Pancreas (tissue), 10 donors: ENCODE measurements at regions not wholly inside any gene's neighbourhood (a gene's known extent, or its start where the extent isn't known, plus 50 kb on each side); places are given as distances from the start of the nearest gene placed in this dataset.

Experiments used
- ATAC-seq, 4 donors: fragments of 200-7000 bp; cut with Tn5 transposase; one replicate each; pipeline versions ENCODE4 v1.8.0 to v1.9.1; 2020; ENCODE audit warnings: mild to moderate bottlenecking in 4 of 4, moderate library complexity in 4 of 4
- DNase-seq, 6 donors: peaks; one replicate each; pipeline ENCODE4 v3.0.0-alpha.2; 2020
- FAIRE-seq: peaks from 2 replicates; lab custom pipeline; 2012; peaks lifted over from hg19 to GRCh38; lab: Jason Lieb, UNC
- H3K27ac ChIP-seq, 4 donors: fragments of 200-600 bp; sonication (generic); 1 replicate in 3 of 4; 2 replicates in 1 of 4; pipeline versions ENCODE4 v1.5.0 to v1.8.0; 2020
- H3K27me3 ChIP-seq, 4 donors: fragments of 200-600 bp; one replicate each; pipeline ENCODE4 v1.8.0; 2021
- H3K36me3 ChIP-seq, 3 donors: fragments of 200-600 bp; sonication (generic) in 1 of 3; one replicate each; pipeline versions ENCODE4 v1.5.0 to v1.8.0; 2020 to 2021
- H3K4me1 ChIP-seq, 3 donors: fragments of 200-600 bp; one replicate each; pipeline ENCODE4 v1.8.0; 2021
- H3K4me3 ChIP-seq, 4 donors: fragments of 200-600 bp; sonication (generic) in 2 of 4; one replicate each; pipeline versions ENCODE4 v1.5.0 to v1.8.0; 2020 to 2021
- H3K9me3 ChIP-seq, 4 donors: fragments of 200-600 bp; one replicate each; pipeline ENCODE4 v1.8.0; 2021
- WGBS, 2 donors: extraction: QIAGEN DNeasy Blood & Tissue Kit; methylation state at CpG; one replicate each; pipeline ENCODE4 v1.1.7; 2013; 5-methylcytosine and 5-hydroxymethylcytosine counted together
- intact Hi-C, 3 donors: fragments of 100-400 bp; cut with DNase I; formaldehyde crosslinking; loops; one replicate each; pipeline versions ENCODE4 v1.11.1 to v1.14.2; 2022
- TF ChIP-seq, protein P1 (sequence below), 4 donors: fragments of 200-600 bp; sonication (generic) in 3 of 4; IDR thresholded peaks; one replicate each; pipeline versions ENCODE4 v1.5.0 to v1.8.0; 2021; ENCODE audit warnings: antibody characterized with exemption in 4 of 4
- donor health status: healthy with polysubstance abuse.
- donor health status: DM: no; HTN: no; CAD: no; lungs with moderate emphysema.
- donor health status: DM: no; HTN: no; CAD: no.
- donor health status: control.
- donor health status: control.
- donor health status: Bipolar disorder and iron deficiency.
- donor health status: DM: yes; HTN: yes; CAD: no.
- donor health status: DM: no; HTN: no; CAD: no.
- donor health status: DM: no; HTN: no; CAD: no.
- donor health status: DM: yes; HTN: yes; CAD: no.

DNA sequence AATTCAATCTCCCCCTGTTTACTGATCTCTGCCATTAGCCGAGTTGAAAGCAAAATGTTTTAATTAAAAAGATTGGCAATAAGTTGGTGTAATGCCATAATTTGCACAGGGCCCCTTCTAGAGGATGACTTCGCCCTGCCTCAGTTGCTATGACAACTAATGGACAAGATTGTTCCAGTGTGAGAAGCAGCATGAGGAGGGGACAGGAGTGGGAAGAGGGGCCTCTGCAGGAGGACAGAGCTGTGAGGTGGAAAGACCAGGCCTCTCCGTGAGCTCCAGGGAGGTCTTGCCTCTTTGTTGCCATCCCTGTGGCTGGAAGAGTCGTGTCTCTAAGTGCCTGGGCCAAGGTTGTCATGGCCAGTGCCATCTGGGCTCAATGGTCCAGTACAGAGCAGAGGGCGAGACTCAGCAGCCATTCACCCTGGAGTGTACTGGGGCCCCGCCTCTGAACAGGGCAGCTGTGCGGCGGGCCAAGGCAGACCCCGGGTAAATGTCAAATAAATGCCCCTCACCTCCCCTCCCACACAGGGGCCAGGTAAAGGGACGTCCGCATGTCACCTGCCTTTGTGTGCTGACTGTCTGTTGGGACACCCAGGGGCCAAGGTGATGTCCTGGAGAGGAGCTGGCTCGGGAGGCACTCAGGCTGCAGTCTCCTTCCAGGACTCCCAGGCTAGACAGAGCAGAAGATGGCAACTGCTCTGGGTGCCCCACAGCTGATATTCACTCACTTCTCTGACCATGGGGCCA lies 97.0 kb upstream of the RET start:
- ATAC-seq (peak in 1 of 4 donors; percentile 13), FAIRE-seq (no peak), DNase-seq (peak in 3 of 6 donors; percentile 3 to 41 (median 6))
- no peaks in the 10 kb centered on the region for H3K9me3 ChIP-seq
- no peaks in the 10 kb centered on the region for H3K36me3 ChIP-seq
- 67 to 71% methylated on average over 12 of the region's 12 CpGs for WGBS, 2 donors
- no peaks in the 10 kb centered on the region for H3K27me3 ChIP-seq
- intact Hi-C loops: no loop called here
- no peak overlapping the region for H3K4me3 ChIP-seq
- H3K27ac ChIP-seq: no peak overlapping the region
- H3K4me1 ChIP-seq: no peaks in the 10 kb centered on the region
- TF ChIP-seq, protein P1, sequence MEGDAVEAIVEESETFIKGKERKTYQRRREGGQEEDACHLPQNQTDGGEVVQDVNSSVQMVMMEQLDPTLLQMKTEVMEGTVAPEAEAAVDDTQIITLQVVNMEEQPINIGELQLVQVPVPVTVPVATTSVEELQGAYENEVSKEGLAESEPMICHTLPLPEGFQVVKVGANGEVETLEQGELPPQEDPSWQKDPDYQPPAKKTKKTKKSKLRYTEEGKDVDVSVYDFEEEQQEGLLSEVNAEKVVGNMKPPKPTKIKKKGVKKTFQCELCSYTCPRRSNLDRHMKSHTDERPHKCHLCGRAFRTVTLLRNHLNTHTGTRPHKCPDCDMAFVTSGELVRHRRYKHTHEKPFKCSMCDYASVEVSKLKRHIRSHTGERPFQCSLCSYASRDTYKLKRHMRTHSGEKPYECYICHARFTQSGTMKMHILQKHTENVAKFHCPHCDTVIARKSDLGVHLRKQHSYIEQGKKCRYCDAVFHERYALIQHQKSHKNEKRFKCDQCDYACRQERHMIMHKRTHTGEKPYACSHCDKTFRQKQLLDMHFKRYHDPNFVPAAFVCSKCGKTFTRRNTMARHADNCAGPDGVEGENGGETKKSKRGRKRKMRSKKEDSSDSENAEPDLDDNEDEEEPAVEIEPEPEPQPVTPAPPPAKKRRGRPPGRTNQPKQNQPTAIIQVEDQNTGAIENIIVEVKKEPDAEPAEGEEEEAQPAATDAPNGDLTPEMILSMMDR (IDR thresholded peaks at IDR 0.05): no peak

DNA sequence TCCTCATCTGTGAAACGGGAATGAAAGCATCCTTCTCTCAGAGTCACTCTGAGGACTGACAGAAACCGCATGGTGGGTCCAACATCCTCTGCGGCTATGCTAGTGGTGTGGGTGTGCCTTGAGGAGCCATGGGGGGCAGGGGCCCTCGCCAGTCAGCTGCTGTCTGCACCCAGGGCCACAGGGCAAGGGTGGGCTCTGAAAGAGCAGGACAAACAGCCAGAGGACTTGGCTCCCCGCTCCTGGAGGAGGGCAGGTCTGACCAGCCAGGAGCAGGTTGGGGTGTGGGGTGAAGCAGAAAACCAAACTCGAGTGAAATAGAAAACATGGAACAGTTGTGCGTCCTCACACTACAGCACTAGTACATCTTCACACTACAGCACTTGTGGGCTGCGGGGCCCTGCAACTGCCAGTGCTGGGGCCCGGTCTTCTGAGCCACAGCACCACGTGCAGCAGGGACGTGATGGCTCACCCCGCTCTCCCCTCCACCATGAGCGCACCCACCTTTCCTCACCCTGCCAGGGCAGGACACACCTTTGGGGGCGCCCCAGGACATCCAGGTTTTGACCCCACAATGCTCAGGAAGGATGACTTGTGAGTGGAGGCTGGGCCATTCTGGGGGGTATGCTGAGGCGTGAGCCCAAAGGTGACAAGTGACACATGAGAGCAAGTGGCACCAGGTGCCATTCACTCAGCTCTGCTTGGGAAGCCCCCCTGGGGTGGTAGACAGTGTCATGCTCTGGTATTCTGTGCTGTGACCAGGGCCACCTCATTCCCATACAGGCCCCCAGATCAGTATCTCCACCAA lies 96.1 kb upstream of the RET start:
- no peak overlapping the region for H3K27ac ChIP-seq
- no peaks in the 10 kb centered on the region for H3K9me3 ChIP-seq
- DNase-seq: peak in 4 of 6 donors; percentile 4 to 44 (median 16)
- H3K36me3 ChIP-seq: no peaks in the 10 kb centered on the region
- FAIRE-seq: no peak
- ATAC-seq: no peak
- no peaks in the 10 kb centered on the region for H3K4me1 ChIP-seq
- 82 to 90% methylated on average over 15 of the region's 15 CpGs for WGBS, 2 donors
- no peak overlapping the region for H3K4me3 ChIP-seq
- no peaks in the 10 kb centered on the region for H3K27me3 ChIP-seq
- intact Hi-C loops: no loop called here
- TF ChIP-seq, protein P1 (IDR thresholded peaks at IDR 0.05): no peak

DNA sequence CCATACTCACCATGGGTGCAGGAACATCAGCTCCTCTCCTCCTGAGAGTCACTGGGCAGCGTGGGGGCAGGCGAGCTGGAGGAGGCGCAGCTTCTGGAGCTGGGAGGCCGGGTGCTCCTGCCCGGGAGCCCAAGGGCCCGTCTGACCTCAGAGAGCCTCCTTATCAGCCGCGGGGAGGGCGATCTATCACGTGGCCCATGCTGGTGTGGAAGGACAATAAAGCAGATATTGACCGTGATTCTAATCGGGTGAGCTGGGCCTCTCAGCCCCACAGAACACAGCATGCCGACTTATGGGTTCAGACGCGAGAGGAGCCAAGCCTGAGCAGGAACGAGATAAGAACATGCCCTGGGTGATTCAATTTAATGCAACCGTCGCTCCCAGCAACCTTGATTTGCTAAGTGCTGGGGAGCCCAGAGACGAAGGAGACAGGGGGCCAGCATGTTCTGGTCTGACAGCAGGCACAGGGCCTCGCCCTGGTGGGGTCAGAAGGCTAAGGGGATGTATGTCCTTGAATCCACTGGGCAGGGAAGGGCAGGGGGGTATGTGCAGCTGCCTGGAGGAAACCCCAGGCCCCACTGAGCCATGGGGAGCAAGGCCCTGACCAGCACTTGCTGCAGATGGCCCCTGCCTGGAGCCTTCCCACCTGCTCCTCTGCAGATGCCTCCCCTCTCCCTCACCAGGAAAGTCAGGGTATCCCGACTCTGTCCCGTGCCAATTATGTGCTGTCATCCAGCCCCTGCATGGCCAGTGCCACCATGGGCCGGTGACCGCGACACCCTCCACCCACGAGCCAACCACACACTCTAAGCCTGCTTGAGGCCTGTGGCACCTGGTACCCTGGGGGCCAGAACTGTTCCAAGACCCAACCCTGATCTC lies 95.3 kb upstream of the RET start:
- Histone ChIP-seq H3K4me3 (no peak overlapping the region), H3K9me3 (no peaks in the 10 kb centered on the region), H3K27ac (no peak overlapping the region), H3K27me3 (no peaks in the 10 kb centered on the region), H3K4me1 (no peaks in the 10 kb centered on the region), H3K36me3 (no peaks in the 10 kb centered on the region)
- no peak for FAIRE-seq
- peak in 1 of 4 donors; percentile 44 for ATAC-seq
- DNase-seq: peak in 3 of 6 donors; percentile 0 to 41 (median 6)
- TF ChIP-seq, protein P1 (IDR thresholded peaks at IDR 0.05): no peak
- WGBS, 2 donors: 64 to 71% methylated on average over 25 to 26 of the region's 26 CpGs
- intact Hi-C loops: no loop called here

DNA sequence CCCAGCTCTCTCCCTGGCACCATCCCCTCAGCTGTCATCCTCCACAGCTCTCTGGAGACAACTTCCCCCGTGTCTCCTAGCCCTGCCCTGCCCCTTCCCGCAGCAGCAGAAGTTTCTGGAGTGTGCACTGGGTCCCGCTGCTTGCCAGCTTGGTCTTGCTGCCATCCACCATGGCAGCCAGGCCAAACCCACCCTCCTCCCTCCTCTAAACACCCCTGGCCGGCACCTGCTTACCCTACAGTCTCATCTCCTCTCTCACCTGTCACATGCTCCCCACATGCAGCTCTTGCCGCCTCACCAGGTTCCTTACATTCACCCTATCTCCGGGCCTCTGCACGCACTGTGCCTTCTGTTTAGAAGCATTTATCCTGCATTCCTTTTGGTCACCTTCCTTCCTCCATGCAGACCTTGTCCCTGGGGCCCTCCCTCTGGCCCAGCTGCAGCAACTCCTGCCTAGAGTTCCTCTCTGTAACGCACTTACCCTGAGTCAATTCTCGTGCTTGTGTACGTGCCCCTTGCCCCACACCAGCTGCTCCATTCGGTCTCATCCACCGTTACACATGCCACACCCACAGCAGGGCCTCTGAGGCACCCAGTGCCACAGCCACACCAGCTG lies 93.9 kb upstream of the RET start:
- H3K9me3 ChIP-seq: no peaks in the 10 kb centered on the region
- DNase-seq: peak in 2 of 6 donors; percentile 4 to 47
- H3K4me3 ChIP-seq: no peak overlapping the region
- no peak for ATAC-seq
- WGBS, 2 donors: 69 to 76% methylated on average over 12 of the region's 12 CpGs
- no peak for FAIRE-seq
- intact Hi-C loops: no loop called here
- no peaks in the 10 kb centered on the region for H3K4me1 ChIP-seq
- no peaks in the 10 kb centered on the region for H3K27me3 ChIP-seq
- TF ChIP-seq, protein P1 (IDR thresholded peaks at IDR 0.05): no peak
- H3K27ac ChIP-seq: no peak overlapping the region
- H3K36me3 ChIP-seq: no peaks in the 10 kb centered on the region
